ENCODE measurements at regions not wholly inside any gene's neighbourhood (a gene's known extent, or its start where the extent isn't known, plus 50 kb on each side); places are given as distances from the start of the nearest gene placed in this dataset.

GRCh38 chr14:82641050-82641540 is 1107.4 kb upstream of the SEL1L start:
- TF ChIP-seq POLR2A (IDR thresholded peaks at IDR 0.05) (no peak), EP300 (IDR thresholded peaks at IDR 0.05) (no peak)

All from sigmoid colon (tissue), 4 donors.